BLaER1 treated with 17β-estradiol and CSF1 and Interleukin-3, amounts not matched to agents 10 nM and 100 nM (cell line): ENCODE measurements at regions not wholly inside any gene's neighbourhood (a gene's known extent, or its start where the extent isn't known, plus 50 kb on each side); places are given as distances from the start of the nearest gene placed in this dataset.

Source experiments
- H3K27ac ChIP-seq, 11 experiments: shearing (Covaris generic); formaldehyde crosslinking; 2 replicates each; pipeline ENCODE4 v1.8.1; 2022
- H3K27me3 ChIP-seq, 11 experiments: shearing (Covaris generic); formaldehyde crosslinking; 2 replicates each; pipeline ENCODE4 v1.8.1; 2022
- H3K36me3 ChIP-seq, 11 experiments: shearing (Covaris generic); formaldehyde crosslinking; 2 replicates each; pipeline ENCODE4 v1.8.1; 2022
- H3K4me1 ChIP-seq, 10 experiments: shearing (Covaris generic); formaldehyde crosslinking; 2 replicates each; pipeline ENCODE4 v1.8.1; 2022
- H3K4me2 ChIP-seq, 11 experiments: shearing (Covaris generic); formaldehyde crosslinking; 2 replicates each; pipeline ENCODE4 v1.8.1; 2022
- H3K4me3 ChIP-seq, 10 experiments: shearing (Covaris generic); formaldehyde crosslinking; 2 replicates each; pipeline ENCODE4 v1.8.1; 2022
- H3K9ac ChIP-seq, 11 experiments: shearing (Covaris generic); formaldehyde crosslinking; 2 replicates each; pipeline ENCODE4 v1.8.1; 2022
- H3K9me3 ChIP-seq, 11 experiments: shearing (Covaris generic); formaldehyde crosslinking; replicated peaks in 1 of 11; 2 replicates each; pipeline ENCODE4 v1.8.1; 2022
- H4K20me1 ChIP-seq, 11 experiments: shearing (Covaris generic); formaldehyde crosslinking; 2 replicates each; pipeline ENCODE4 v1.8.1; 2022
- Cebpa-rat ChIP-seq, 11 experiments: shearing (Covaris generic); IDR thresholded peaks; 2 replicates each; pipeline ENCODE4 v1.8.1; 2022

DNA sequence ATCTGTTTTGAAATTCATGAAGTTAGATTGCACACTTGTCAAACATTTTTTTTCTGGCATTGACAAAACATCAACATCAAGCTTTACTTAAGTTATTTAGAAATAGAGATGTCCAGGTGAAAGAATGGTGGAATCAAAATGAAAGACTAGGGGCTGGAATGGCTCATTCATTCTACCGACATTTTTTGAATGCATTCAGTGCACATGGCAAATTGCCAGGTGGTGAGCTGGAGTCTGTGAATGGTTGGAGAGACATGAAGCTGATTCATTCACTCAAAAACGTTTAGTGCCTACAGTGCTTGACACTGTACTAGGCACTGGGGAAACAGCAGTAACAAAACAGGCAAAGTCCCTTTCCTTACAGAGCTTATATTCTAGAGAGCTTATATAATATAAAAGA lies 292.4 kb downstream of the PPP1R2C start:
- TF ChIP-seq Cebpa-rat (IDR thresholded peaks at IDR 0.05), result no peak
- H3K36me3 ChIP-seq, result no peaks in the 10 kb centered on the region
- H3K9ac ChIP-seq, result no peak overlapping the region
- peaks cover 0 to 6% (median 0%) of the 10 kb centered on the region in 11 experiments; a peak in 1 of 22 replicates for H3K9me3 ChIP-seq
- H3K4me2 ChIP-seq, result no peak overlapping the region
- H3K4me3 ChIP-seq, result no peak overlapping the region
- H4K20me1 ChIP-seq, result no peaks in the 10 kb centered on the region; a peak in 1 of 22 replicates
- peaks cover 74 to 97% (median 92%) of the 10 kb centered on the region in 11 experiments for H3K27me3 ChIP-seq
- H3K27ac ChIP-seq, result no peak overlapping the region
- no peaks in the 10 kb centered on the region for H3K4me1 ChIP-seq

DNA sequence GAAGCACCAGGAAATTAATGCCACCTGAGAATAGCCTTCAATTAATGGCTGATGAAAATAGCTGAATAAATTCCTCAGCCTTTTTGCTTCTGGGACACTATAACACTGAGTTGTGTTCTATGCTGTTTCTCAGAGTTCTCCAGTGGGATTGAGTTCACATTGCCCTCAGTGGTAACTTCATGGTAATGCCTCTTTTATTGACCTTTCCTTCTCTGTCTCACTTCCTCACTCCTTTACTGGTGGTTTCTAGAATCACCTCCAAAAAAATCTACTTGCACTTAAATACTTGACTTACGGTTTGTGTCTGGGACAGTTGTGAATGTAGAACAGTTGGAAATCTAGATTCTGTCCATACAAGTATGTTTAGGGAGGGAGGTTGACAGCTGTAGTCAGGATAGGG lies 293.7 kb downstream of the PPP1R2C start:
- no peak overlapping the region for H3K9ac ChIP-seq
- no peaks in the 10 kb centered on the region; a peak in 1 of 22 replicates for H4K20me1 ChIP-seq
- no peak overlapping the region for H3K4me3 ChIP-seq
- no peak overlapping the region for H3K27ac ChIP-seq
- H3K4me2 ChIP-seq, result no peak overlapping the region
- no peaks in the 10 kb centered on the region for H3K4me1 ChIP-seq
- no peak for TF ChIP-seq Cebpa-rat (IDR thresholded peaks at IDR 0.05)
- no peaks in the 10 kb centered on the region for H3K9me3 ChIP-seq
- H3K27me3 ChIP-seq, result peaks cover 66 to 95% (median 91%) of the 10 kb centered on the region in 11 experiments
- H3K36me3 ChIP-seq, result no peaks in the 10 kb centered on the region

DNA sequence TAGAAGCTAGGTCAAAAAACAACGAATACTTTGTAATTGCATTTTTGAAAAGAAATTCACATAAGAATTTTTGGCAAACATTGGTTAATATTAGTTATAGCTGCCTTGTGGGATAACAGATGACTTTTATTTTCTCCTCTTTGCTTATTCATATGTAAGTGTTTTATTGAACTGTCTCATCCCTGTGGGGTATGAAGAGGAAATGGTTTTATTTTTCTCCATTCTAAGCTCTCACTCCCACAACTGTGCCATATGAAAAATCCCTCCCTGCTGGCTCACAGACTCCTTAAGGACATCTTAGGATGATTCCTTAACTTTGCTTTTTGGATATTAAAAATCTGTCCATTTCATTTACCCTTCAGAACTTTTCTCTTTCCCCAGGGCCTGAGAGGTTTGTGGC lies 300.6 kb downstream of the PPP1R2C start:
- Histone ChIP-seq H3K27me3 (peaks cover 28 to 71% (median 53%) of the 10 kb centered on the region in 11 experiments), H3K27ac (no peak overlapping the region), H3K9ac (no peak overlapping the region), H3K4me3 (no peak overlapping the region), H3K4me2 (peak overlapping the region in 4 of 11 experiments; percentile 14 to 38 (median 18); a peak in 6 of 22 replicates), H3K36me3 (no peaks in the 10 kb centered on the region), H3K9me3 (peaks cover 0 to 7% (median 5%) of the 10 kb centered on the region in 11 experiments; a peak in 10 of 22 replicates), H3K4me1 (peaks cover 0 to 10% (median 6%) of the 10 kb centered on the region in 10 experiments; a peak in 7 of 20 replicates), H4K20me1 (no peaks in the 10 kb centered on the region; a peak in 1 of 22 replicates)
- no peak for TF ChIP-seq Cebpa-rat (IDR thresholded peaks at IDR 0.05)

DNA sequence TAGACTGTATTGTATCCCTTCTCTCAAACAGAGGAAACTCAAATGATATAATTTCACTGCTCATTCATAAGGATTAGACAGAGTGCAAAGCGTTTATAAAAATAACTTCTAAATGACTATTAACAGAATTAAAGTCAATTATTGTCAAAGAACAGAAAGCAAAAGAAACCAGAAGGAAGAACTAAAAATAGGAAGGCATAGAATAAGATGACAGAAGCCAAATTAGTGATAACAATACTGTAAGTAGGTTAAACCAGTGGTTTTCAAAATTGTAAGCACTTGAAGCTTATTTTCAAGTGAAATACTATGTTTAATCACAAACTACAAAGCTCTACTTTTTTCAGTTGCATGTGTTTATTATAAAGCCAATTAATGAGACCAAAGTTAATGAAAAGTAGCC lies 305.2 kb downstream of the PPP1R2C start:
- no peak for TF ChIP-seq Cebpa-rat (IDR thresholded peaks at IDR 0.05)
- Histone ChIP-seq H3K9me3 (peaks cover 0 to 7% (median 5%) of the 10 kb centered on the region in 11 experiments; a peak in 10 of 22 replicates), H3K9ac (no peak overlapping the region), H4K20me1 (no peaks in the 10 kb centered on the region; a peak in 2 of 22 replicates), H3K27me3 (peaks cover 46 to 73% (median 56%) of the 10 kb centered on the region in 11 experiments), H3K4me2 (no peak overlapping the region), H3K4me1 (peaks cover 0 to 5% (median 2%) of the 10 kb centered on the region in 10 experiments; a peak in 7 of 20 replicates), H3K4me3 (no peak overlapping the region), H3K27ac (no peak overlapping the region), H3K36me3 (no peaks in the 10 kb centered on the region)

DNA sequence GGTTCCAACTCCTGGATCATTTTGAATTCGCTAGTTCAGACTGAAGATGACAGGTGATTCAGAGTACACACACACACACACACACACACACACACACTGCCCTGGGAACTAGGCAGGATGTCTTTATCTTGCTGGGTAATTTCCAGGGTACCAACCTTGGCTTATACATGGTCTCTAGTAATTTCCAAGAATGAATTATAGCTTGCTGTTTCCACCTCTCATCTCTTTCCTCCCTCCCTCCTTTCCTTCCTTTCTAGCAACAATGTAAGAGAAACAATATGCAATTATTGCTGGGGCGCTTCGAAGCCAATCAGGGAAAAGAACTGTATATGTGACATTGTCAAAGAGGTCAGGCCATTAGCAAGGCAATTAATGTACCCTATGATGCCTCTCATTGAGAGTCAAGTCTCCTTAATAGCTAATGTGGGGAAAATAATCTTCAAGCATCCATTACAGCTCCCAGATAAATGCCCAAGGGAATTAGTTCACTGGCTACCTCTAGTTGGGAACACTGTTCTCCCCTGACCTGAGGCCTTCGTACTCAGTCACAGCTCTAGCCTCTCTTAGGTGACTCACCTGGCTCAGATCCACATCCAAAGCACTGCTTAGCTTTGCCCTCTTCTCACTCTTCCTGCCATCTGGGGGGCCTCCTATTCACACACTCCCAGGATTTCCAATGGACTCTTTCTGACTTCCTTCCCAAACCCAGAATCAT lies 311.5 kb downstream of the PPP1R2C start:
- no peak overlapping the region for H3K27ac ChIP-seq
- H4K20me1 ChIP-seq, result no peaks in the 10 kb centered on the region
- TF ChIP-seq Cebpa-rat (IDR thresholded peaks at IDR 0.05), result no peak
- no peak overlapping the region for H3K4me2 ChIP-seq
- no peaks in the 10 kb centered on the region for H3K9me3 ChIP-seq
- H3K4me3 ChIP-seq, result no peak overlapping the region
- peaks cover 76 to 94% (median 89%) of the 10 kb centered on the region in 11 experiments for H3K27me3 ChIP-seq
- H3K9ac ChIP-seq, result no peak overlapping the region
- H3K4me1 ChIP-seq, result no peaks in the 10 kb centered on the region
- H3K36me3 ChIP-seq, result no peaks in the 10 kb centered on the region

DNA sequence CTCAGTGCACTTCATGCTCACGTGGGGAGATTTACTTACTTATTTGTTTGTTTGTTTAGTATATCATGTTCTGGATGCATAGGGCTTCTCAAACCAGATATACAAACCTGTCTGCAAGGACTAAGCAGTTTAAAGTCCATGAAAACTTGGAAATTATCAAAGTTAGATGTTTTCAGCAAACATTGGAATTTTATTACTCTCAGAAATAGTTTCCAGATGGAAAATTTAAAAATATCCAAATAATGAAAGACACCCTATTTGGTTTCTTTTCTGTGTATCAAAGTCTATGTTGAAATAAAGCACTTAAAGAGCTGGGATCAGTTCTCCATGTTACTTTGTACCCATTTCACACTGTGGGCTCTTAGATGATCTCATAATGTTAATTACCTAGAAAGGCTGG lies 312.1 kb downstream of the PPP1R2C start:
- H3K36me3 ChIP-seq, result no peaks in the 10 kb centered on the region
- TF ChIP-seq Cebpa-rat (IDR thresholded peaks at IDR 0.05), result no peak
- no peaks in the 10 kb centered on the region for H4K20me1 ChIP-seq
- H3K4me1 ChIP-seq, result no peaks in the 10 kb centered on the region
- no peak overlapping the region for H3K27ac ChIP-seq
- H3K4me2 ChIP-seq, result no peak overlapping the region
- H3K9me3 ChIP-seq, result no peaks in the 10 kb centered on the region
- peaks cover 77 to 94% (median 89%) of the 10 kb centered on the region in 11 experiments for H3K27me3 ChIP-seq
- no peak overlapping the region for H3K9ac ChIP-seq
- H3K4me3 ChIP-seq, result no peak overlapping the region

DNA sequence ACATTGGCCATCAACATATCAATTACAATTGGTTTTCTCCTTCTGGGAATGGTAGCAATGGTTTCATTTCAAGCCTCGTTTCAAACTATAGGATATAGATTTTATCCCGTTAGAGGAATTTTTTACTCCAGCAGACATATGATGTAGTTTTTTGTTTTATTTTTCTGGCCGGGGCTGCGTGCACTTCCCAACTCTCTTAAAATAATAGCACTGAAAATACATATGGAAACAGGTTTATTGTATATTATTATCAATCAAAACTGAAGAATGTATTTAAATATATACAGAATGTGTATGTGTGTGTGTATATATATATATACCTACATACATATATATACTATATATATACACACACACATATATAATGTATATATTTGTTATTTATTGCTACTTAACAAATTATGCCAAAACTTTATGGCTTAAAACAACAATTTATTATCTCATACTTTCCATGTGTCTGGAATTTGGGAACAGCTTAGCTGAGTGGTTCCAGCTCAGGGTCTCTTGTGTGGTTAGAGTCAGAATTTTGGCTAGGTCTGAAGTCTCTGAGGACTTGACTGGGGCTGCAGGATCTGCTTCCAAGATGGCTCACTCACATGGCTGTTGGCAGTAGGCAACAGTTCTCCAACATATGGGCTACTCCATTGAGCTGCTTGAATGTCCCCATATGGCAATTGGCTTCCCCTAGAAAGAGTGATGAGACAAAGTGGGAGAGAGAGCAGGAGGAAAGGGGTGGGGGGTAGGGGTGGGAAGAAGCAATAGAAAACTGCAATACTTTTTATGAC lies 314.1 kb downstream of the PPP1R2C start:
- peaks cover 66 to 94% (median 89%) of the 10 kb centered on the region in 11 experiments for H3K27me3 ChIP-seq
- no peak for TF ChIP-seq Cebpa-rat (IDR thresholded peaks at IDR 0.05)
- no peaks in the 10 kb centered on the region for H3K9me3 ChIP-seq

DNA sequence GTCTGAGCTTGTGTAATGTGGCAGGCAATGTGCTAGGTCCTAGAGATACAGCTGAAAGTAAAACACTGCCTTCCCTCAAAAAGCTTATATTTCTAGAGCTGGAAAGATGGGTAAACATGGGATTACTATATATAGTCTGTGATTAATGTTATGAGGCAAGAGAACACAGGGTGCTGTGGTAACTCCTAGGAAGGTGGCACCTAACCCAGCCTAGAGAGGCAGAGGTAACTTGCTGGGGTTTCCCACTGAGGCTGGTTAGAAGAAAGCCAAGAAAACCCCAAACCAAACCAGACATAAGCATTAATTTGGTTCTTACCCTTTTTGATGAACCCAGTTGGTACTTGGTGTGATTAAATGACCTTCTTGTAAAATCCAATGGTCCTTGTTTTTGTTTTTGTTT lies 315.0 kb downstream of the PPP1R2C start:
- TF ChIP-seq Cebpa-rat (IDR thresholded peaks at IDR 0.05), result no peak
- H3K36me3 ChIP-seq, result no peaks in the 10 kb centered on the region
- no peak overlapping the region for H3K9ac ChIP-seq
- no peak overlapping the region for H3K4me3 ChIP-seq
- no peak overlapping the region for H3K4me2 ChIP-seq
- 0 out of 22 replicates have a peak, but pooled peaks cover 0 to 3% (median 0%) of the 10 kb centered on the region in 11 experiments for H3K9me3 ChIP-seq
- no peaks in the 10 kb centered on the region for H3K4me1 ChIP-seq
- H4K20me1 ChIP-seq, result no peaks in the 10 kb centered on the region
- H3K27me3 ChIP-seq, result peaks cover 58 to 94% (median 89%) of the 10 kb centered on the region in 11 experiments
- H3K27ac ChIP-seq, result no peak overlapping the region

More for the DNA sequence above, 314.1 kb downstream of the PPP1R2C start:
- Histone ChIP-seq H3K4me2 (no peak overlapping the region), H3K9ac (no peak overlapping the region), H3K4me1 (no peaks in the 10 kb centered on the region), H4K20me1 (no peaks in the 10 kb centered on the region), H3K36me3 (no peaks in the 10 kb centered on the region), H3K27ac (no peak overlapping the region), H3K4me3 (no peak overlapping the region)

DNA sequence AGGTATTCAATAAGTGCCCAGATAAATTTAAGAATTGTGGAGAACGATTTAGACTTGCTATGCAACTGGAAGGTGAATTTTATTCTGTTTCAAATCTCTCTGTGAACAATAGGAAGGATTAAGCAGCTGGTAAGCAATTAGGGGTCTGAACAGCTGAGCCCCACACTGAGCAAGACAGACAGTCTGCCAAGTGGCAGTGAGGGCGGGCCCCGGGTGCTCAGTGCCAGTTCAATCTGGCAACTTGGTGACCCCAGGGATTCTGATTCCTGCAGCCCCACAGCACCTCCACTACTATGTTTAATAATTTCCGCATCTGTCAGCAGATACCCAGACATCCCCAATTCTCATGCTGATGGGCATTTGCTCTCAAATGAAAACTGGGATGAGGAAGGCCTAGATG lies 317.3 kb downstream of the PPP1R2C start:
- no peak overlapping the region for H3K9ac ChIP-seq
- H3K27ac ChIP-seq, result no peak overlapping the region
- TF ChIP-seq Cebpa-rat (IDR thresholded peaks at IDR 0.05), result no peak
- 0 out of 22 replicates have a peak, but pooled peaks cover 0 to 3% (median 0%) of the 10 kb centered on the region in 11 experiments for H3K9me3 ChIP-seq
- H3K4me3 ChIP-seq, result no peak overlapping the region
- H3K27me3 ChIP-seq, result peaks cover 49 to 92% (median 85%) of the 10 kb centered on the region in 11 experiments
- no peaks in the 10 kb centered on the region for H3K4me1 ChIP-seq
- H3K36me3 ChIP-seq, result no peaks in the 10 kb centered on the region
- H4K20me1 ChIP-seq, result no peaks in the 10 kb centered on the region
- no peak overlapping the region for H3K4me2 ChIP-seq
